HepG2 (cell line): ENCODE measurements at regions not wholly inside any gene's neighbourhood (a gene's known extent, or its start where the extent isn't known, plus 50 kb on each side); places are given as distances from the start of the nearest gene placed in this dataset.

Experiments used
- ATAC-seq: fragments of 200-7000 bp; cut with Tn5 transposase; 3 replicates; pipeline ENCODE4 v1.9.1; 2020; ENCODE audit warnings: mild to moderate bottlenecking, moderate library complexity
- BruUV-seq: library from RNA; stranded (reverse); fragments of 400-500 nt; replicated peaks from 2 replicates; lab custom pipeline; 2021; lab: Mats Ljungman, UMichigan
- CTCF ChIA-PET: fragments of 300-600 bp; formaldehyde crosslinking; extraction: SDS; loops from one replicate; lab custom pipeline; 2021; ENCODE audit warnings: low total read pairs, inconsistent platforms, low intra/inter-chr PET ratio; lab: Yijun Ruan, JAX
- POLR2A ChIA-PET: fragments of 350-600 bp; sonication (Branson Sonifier 250); formaldehyde crosslinking; loops from one replicate; lab custom pipeline; 2020; ENCODE audit warnings: antibody characterized with exemption, inconsistent platforms; lab: Yijun Ruan, JAX
- DNase-seq: peaks from one replicate; pipeline ENCODE4 v3.0.0-alpha.2; 2015; ENCODE audit warnings: low spot score
- FAIRE-seq: peaks from 3 replicates; lab custom pipeline; 2011; peaks lifted over from hg19 to GRCh38; lab: Jason Lieb, UNC
- H2AFZ ChIP-seq: one replicate; pipeline ENCODE4 v1.6.1; 2011; ENCODE audit warnings: low read length, inconsistent platforms
- H3K27ac ChIP-seq: fragments of 300-600 bp; 3 replicates; pipeline ENCODE4 v1.8.0; 2011; ENCODE audit warnings: mixed run types, mild to moderate bottlenecking, mixed read lengths, low read length, inconsistent platforms; ENCODE audit not compliant: insufficient read depth; ENCODE audit errors: extremely low read length
- H3K27me3 ChIP-seq, 2 experiments: fragments of 200-600 bp in 1 of 2; 2 replicates in 1 of 2; 3 replicates in 1 of 2; pipeline versions ENCODE4 v1.6.0 to v1.8.0; 2011; ENCODE audit warnings: low read length in 2 of 2, mild to moderate bottlenecking in 2 of 2, moderate library complexity in 2 of 2, inconsistent platforms in 1 of 2; ENCODE audit not compliant: insufficient read depth in 2 of 2, control insufficient read depth in 1 of 2
- H3K36me3 ChIP-seq, 2 experiments: fragments of 200-600 bp in 1 of 2; replicated peaks in 1 of 2; 2 replicates in 1 of 2; 3 replicates in 1 of 2; pipeline versions ENCODE4 v1.5.1 to v1.8.0; 2011; ENCODE audit warnings: low read length in 2 of 2, inconsistent platforms in 1 of 2; ENCODE audit not compliant: insufficient read depth in 2 of 2, control insufficient read depth in 1 of 2
- H3K4me1 ChIP-seq: 2 replicates; pipeline ENCODE4 v1.5.1; 2012; ENCODE audit warnings: low read length, inconsistent platforms; ENCODE audit not compliant: insufficient read depth
- H3K4me2 ChIP-seq: 2 replicates; pipeline ENCODE4 v1.6.0; 2011; ENCODE audit warnings: low read depth, low read length, inconsistent platforms
- H3K4me3 ChIP-seq, 3 experiments: fragments of 200-600 bp in 1 of 3; sonication (generic), shearing (Covaris generic) in 1 of 3; replicated peaks in 1 of 3; 2 replicates each; pipeline ENCODE4 v1.5.1; 2011 to 2016; ENCODE audit warnings: low read length in 3 of 3, inconsistent platforms in 2 of 3, low read depth in 2 of 3, mild to moderate bottlenecking in 2 of 3, control low read depth in 1 of 3, mixed read lengths in 1 of 3; ENCODE audit not compliant: insufficient read depth in 1 of 3
- H3K79me2 ChIP-seq: one replicate; pipeline ENCODE4 v1.6.1; 2011; ENCODE audit warnings: low read length, inconsistent platforms; ENCODE audit not compliant: insufficient read depth
- H3K9ac ChIP-seq: 2 replicates; pipeline ENCODE4 v1.6.0; 2011; ENCODE audit warnings: mild to moderate bottlenecking, low read depth, low read length, inconsistent platforms; ENCODE audit not compliant: insufficient read depth
- H3K9me3 ChIP-seq: 2 replicates; pipeline ENCODE4 v1.5.1; 2012; ENCODE audit warnings: mild to moderate bottlenecking, low read length
- H4K20me1 ChIP-seq: 2 replicates; pipeline ENCODE4 v1.6.0; 2011; ENCODE audit warnings: inconsistent platforms, mild to moderate bottlenecking, low read length, moderate library complexity; ENCODE audit not compliant: insufficient read depth
- BRD4 ChIP-seq: sonication (generic); formaldehyde crosslinking; IDR thresholded peaks from 2 replicates; pipeline ENCODE4 v1.4.0; 2020; ENCODE audit warnings: missing genetic modification reagents
- KAT8 ChIP-seq: IDR thresholded peaks from 2 replicates; pipeline ENCODE4 v1.6.1; 2016; ENCODE audit warnings: missing genetic modification reagents, missing compliant biosample characterization
- PHF5A ChIP-seq: IDR thresholded peaks from one replicate; pipeline ENCODE4 v1.6.1; 2018; ENCODE audit warnings: low read depth, missing genetic modification reagents; ENCODE audit not compliant: unreplicated experiment
- SMC3 ChIP-seq: IDR thresholded peaks from 2 replicates; pipeline ENCODE4 v1.6.1; 2011; ENCODE audit warnings: low read length, improper control_type of control experiment
- STAT5B ChIP-seq: sonication (generic); formaldehyde crosslinking; IDR thresholded peaks from 2 replicates; pipeline ENCODE4 v1.4.0; 2020; ENCODE audit warnings: missing genetic modification reagents
- TP53 ChIP-seq: sonication (generic); formaldehyde crosslinking; conservative IDR thresholded peaks from 2 replicates; pipeline ENCODE4 v1.4.0; 2020; ENCODE audit warnings: missing genetic modification reagents
- ZC3H4 ChIP-seq: sonication (generic); formaldehyde crosslinking; IDR thresholded peaks from 2 replicates; pipeline ENCODE4 v1.4.0; 2020; ENCODE audit warnings: missing genetic modification reagents, borderline replicate concordance
- ZNF563 ChIP-seq: sonication (generic); formaldehyde crosslinking; IDR thresholded peaks from 2 replicates; pipeline ENCODE4 v1.8.0; 2022; ENCODE audit warnings: mild to moderate bottlenecking, moderate library complexity, missing genetic modification reagents
- ZNF7 ChIP-seq: IDR thresholded peaks from 2 replicates; pipeline ENCODE4 v1.6.1; 2016; ENCODE audit warnings: missing biosample characterization, missing genetic modification reagents
- ZNF878 ChIP-seq: sonication (generic); formaldehyde crosslinking; IDR thresholded peaks from 2 replicates; pipeline ENCODE4 v1.8.1; 2023; ENCODE audit warnings: mild to moderate bottlenecking, missing genetic modification reagents, moderate library complexity
- ZNF879 ChIP-seq: sonication (generic); formaldehyde crosslinking; IDR thresholded peaks from 2 replicates; pipeline ENCODE4 v1.8.1; 2023; ENCODE audit warnings: missing genetic modification reagents
- WGBS: methylation state at CpG from one replicate; pipeline ENCODE4 v1.1.6; 2017; ENCODE audit warnings: low lambda C conversion rate; 5-methylcytosine and 5-hydroxymethylcytosine counted together
- in situ Hi-C: cut with HindIII; loops from 2 replicates; pipeline ENCODE4 v1.10.0; 2017; ENCODE audit warnings: low pct_unique_long_range_greater_than_20kb; ENCODE audit not compliant: extremely low pct_ligation_motif_present
- intact Hi-C: fragments of 100-400 bp; cut with micrococcal nuclease; formaldehyde crosslinking; loops from one replicate; pipeline ENCODE4 v1.10.0; 2022; ENCODE audit not compliant: unreplicated experiment

GRCh38 chr9:126165755-126166154, 160.9 kb upstream of the MVB12B start:
- H2AFZ ChIP-seq: no peak overlapping the region
- no peaks in the 10 kb centered on the region for H3K9me3 ChIP-seq
- TF ChIP-seq TP53 (CRISPR knock-in tag) (no peak), ZNF879 (CRISPR knock-in tag) (no peak), SMC3 (no peak), ZC3H4 (CRISPR knock-in tag) (no peak), ZNF878 (CRISPR knock-in tag) (no peak)
- TF ChIP-seq, all 625 proteins: peak for 0
- no peak for ATAC-seq
- POLR2A ChIA-PET: no interaction called here
- intact Hi-C loops: no loop called here
- no peaks in the 10 kb centered on the region for H3K79me2 ChIP-seq
- 73% methylated on average over 4 of the region's 8 CpGs for WGBS
- no peaks in the 10 kb centered on the region for H3K36me3 ChIP-seq
- CTCF ChIA-PET: no interaction called here
- in situ Hi-C loops: no loop called here
- BruUV-seq: no TSS peak
- H3K9ac ChIP-seq: no peak overlapping the region
- H3K4me3 ChIP-seq: no peak overlapping the region
- no peak overlapping the region for H3K27ac ChIP-seq
- no peak for FAIRE-seq
- H3K4me1 ChIP-seq: no peaks in the 10 kb centered on the region
- no peaks in the 10 kb centered on the region for H4K20me1 ChIP-seq
- DNase-seq: no peak
- H3K27me3 ChIP-seq: peaks cover 6 to 67% of the 10 kb centered on the region in 2 experiments
- H3K4me2 ChIP-seq: no peak overlapping the region

GRCh38 chr9:126166291-126166690, 160.3 kb upstream of the MVB12B start:
- no TSS peak for BruUV-seq
- DNase-seq: no peak
- 29% methylated on average over 7 of the region's 7 CpGs for WGBS

More at GRCh38 chr9:126166291-126166690, 160.3 kb upstream of the MVB12B start:
- no peak for TF ChIP-seq ZNF7 (CRISPR knock-in tag)
- no peak for TF ChIP-seq STAT5B (CRISPR knock-in tag)
- TF ChIP-seq KAT8 (CRISPR knock-in tag): no peak
- TF ChIP-seq PHF5A (CRISPR knock-in tag): no peak
- no peak for TF ChIP-seq BRD4 (CRISPR knock-in tag)
- no peak for TF ChIP-seq ZNF563 (CRISPR knock-in tag)
- no peak for ATAC-seq
- intact Hi-C loops: no loop called here
- Histone ChIP-seq H2AFZ (no peak overlapping the region), H3K36me3 (no peaks in the 10 kb centered on the region), H3K27ac (no peak overlapping the region), H3K4me3 (no peak overlapping the region), H3K9me3 (no peaks in the 10 kb centered on the region), H3K4me1 (no peaks in the 10 kb centered on the region), H3K79me2 (no peaks in the 10 kb centered on the region), H4K20me1 (no peaks in the 10 kb centered on the region), H3K4me2 (no peak overlapping the region), H3K27me3 (peaks cover 6 to 67% of the 10 kb centered on the region in 2 experiments), H3K9ac (no peak overlapping the region)
- in situ Hi-C loops: no loop called here
- FAIRE-seq: no peak
- CTCF ChIA-PET: no interaction called here
- POLR2A ChIA-PET: no interaction called here
